HG03575 (cell line): ENCODE measurements at regions not wholly inside any gene's neighbourhood (a gene's known extent, or its start where the extent isn't known, plus 50 kb on each side); places are given as distances from the start of the nearest gene placed in this dataset.

Source experiments
- ATAC-seq: cut with Tn5 transposase; IDR thresholded peaks from one replicate; pipeline ENCODE4 v1.9.1; 2021; ENCODE audit not compliant: unreplicated experiment, insufficient number of reproducible peaks, low FRiP score; ENCODE audit errors: extremely low read depth

GRCh38 chr9:103978396-103978795 is 115.7 kb upstream of the SMC2 start:
- no peak for ATAC-seq

DNA sequence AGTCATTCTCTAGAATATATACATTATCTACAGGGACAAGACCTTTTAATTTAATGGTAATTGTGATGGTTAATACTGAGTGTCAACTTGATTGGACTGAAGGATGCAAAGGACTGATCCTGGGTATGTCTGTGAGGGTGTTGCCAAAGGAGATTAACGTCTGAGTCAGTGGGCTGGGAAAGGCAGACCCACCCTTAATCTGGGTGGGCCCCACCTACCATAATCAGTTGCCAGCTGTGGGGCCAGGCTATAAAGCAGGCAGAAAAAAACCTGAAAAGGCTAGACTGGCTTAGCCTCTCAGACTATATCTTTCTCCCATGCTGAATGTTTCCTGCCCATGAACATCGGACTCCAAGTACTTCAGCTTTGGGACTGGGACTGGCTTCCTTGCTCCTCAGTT is 112.2 kb upstream of the SMC2 start:
- ATAC-seq: no peak

DNA sequence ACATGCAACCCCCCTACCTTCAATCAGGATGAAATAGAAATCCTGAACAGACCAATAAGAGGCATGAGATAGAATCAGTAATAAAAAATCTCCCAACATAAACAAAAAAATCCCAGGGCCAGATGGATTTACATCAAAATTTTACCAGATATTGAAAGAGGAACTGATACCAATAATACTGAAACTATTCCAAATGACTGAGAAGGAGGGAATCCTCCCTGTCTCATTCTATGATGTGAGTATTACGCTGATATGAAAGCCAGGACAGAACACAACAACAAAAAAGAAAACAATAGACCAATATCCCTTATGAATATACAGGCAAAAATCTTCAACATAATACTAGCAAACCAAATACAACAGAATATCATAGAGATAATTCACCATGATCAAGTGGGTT is 109.0 kb upstream of the SMC2 start:
- no peak for ATAC-seq

GRCh38 chr9:103988821-103989220 is 105.3 kb upstream of the SMC2 start:
- no peak for ATAC-seq

- ATAC-seq: no peak
These were observed 103.8 kb upstream of the SMC2 start for GRCh38 chr9:103990311-103990710.

DNA sequence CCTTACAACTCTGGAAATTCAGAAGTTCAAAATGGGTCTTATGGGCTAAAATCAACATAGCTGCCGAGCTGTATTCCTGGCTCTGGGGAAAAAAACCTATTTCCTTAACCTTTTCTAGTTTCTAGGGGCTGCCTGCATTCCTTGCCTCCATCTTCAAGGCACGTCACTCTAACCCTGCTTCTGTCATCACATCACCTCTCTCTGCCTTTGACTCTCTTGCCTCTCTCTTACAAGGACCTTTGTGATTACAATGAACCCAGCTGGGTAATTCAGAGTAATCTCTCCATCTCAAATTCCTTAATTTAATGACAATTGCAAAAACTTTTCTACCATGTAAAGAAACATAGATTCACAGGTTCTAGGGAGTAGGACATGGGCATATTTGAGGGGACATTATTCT is 103.1 kb upstream of the SMC2 start:
- ATAC-seq: no peak

DNA sequence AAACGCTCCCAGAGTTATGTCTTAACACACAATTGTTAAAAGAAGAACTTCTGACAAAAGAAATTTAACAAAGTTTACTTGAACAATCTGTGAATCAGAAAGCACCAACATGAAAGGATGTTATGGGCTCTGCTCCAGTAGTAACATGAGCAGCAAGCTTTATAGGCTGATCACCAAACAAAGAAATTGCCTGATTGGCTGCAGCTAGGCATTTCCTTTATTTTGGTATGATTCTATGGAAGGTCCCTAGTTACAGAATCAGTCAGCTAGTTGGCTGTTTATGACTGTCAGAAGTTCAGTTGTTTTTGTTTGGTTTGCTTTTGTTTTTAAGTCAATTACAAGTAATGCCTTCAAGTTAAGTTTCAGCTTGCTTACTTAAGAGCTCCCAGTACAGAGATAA is 102.4 kb upstream of the SMC2 start:
- ATAC-seq: peak; percentile 88

DNA sequence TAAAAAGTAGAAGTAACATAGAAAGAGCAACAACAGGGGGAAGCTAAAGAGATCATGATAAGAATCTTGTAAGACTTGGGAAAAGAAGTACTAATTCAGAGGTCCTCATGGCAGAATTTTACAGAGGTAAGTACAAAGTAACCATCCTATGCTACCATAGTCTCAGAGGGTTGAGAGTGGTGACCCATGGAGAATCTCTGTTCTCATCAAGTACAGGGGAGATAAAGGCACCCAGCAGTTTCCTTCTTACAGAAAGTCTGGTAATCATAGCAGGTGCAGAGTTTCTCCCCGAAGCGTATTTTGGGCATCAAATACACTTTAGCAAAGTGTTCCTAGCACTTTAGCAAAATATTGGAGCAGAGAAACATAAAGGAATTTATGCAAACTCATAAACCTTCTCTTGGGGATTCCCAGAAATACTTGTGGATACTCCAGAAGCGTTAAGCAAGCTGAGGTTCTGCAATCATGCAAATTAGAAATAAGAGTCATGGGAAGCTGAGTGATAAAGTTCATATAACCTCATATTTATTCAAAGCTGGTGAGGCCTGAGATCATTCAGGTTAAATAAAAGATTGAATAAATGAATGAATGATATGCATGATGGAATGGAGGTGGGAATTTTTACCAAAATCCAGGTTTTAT is 101.0 kb upstream of the SMC2 start:
- ATAC-seq: no peak

- ATAC-seq: no peak
These were observed 96.2 kb upstream of the SMC2 start for GRCh38 chr9:103997856-103998370.

DNA sequence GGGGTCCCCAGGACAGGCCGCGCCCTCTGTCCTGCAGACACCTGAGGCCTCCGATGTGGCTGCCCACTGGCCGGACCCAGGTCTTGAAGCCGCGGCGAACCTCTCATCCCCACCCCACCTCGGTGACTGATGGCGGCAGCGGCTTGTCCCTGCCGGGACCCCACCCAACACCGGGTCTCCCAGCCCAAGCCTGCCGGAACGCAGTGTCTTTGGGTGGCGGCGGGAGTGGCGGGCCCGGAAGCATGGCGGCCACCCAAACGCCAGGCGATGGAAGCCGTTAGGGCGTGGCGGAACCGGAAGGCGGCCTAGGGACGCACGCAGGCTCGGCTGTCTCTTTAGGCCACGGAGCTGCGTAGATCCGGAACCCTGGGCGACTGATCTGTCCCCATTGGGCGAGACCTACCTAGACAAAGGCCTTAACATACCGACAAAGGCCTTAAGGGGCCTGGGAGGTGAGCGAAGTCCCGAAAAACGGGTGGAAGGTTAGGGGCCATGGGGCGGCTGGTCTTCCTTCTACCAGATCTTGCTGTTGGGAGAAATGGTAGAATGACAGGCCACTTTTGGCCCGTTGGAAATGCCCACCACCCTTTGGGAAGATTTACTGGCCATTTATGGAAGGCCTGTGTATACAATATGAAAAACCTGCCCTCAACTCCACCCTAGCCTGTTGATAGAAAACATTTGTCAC is 94.6 kb upstream of the SMC2 start:
- no peak for ATAC-seq

DNA sequence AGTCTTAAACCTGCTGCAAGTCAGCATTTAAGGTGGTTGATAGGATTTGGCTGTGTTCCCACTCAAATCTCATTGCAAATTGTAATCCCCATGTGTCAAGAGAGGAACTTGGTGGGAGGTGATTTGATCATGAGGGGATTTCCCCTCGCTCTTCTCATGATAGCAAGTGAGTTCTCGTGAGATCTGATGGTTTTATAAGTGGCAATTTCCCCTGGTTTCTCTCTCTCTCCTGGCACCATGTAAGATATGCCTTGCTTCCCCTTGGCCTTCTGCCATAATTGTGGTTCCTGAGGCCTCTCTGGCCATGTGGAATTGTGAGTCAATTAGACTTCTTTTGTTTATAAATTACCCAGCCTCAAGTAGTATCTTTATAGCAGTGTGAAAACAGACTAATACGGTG is 84.3 kb upstream of the SMC2 start:
- ATAC-seq: no peak

DNA sequence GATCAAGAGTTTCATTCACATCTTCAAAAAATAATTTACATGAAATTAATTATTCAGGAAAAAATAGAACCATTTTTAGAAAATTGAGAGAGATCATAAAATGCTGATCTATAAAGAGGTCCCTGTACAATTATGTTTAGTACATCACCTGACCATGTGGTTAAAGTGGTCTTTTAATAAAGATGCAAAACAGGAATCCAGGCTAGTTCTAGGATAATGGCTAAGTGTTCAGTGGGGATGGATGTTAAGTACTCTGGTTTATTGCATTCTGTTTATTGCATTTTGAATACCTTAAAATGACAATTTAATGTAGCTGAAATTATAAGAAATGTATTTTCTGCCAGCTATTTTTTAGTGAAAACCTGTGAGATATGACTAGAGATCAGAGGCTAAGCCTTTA is 72.0 kb upstream of the SMC2 start:
- no peak for ATAC-seq

DNA sequence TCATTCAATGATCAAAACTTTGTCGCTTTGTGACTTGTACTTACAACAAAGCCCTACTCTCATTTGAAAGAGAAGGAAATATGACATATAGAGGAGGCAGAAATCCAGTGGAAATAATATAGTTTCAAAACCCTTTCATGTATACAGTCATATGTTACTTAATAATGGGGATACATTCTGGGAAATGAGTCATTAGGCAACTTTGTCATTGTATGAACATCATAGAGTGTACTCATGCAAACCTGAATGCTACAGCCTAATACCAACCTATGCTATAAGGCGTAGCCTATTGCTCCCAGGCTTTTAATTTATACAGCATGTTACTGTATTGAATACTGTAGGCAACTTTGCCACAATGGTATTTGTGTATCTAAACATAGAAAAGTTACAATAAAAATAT is 69.0 kb upstream of the SMC2 start:
- no peak for ATAC-seq

DNA sequence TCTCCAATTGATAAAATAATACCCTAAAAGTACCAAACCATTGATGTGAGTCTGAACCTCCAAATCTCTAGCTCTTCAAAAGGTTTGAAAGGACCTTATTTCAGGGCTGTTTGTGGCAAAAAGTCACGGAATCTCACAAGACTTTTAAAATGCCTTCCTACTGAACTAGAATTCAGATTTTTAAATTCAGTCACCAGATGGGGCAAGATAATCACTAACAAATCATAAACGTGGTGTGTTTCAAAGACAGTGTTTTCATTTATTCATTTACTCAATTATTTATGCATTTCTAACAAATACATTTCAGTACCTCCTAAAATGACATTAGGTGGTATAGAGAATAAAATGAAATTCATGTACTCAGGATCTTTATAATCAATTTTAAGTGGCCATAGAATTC is 68.2 kb upstream of the SMC2 start:
- no peak for ATAC-seq

- ATAC-seq: peak; percentile 43
These were observed 66.8 kb upstream of the SMC2 start for GRCh38 chr9:104027295-104027694.

GRCh38 chr9:104028827-104029226 is 65.3 kb upstream of the SMC2 start:
- ATAC-seq: no peak
